ENCODE measurements at regions not wholly inside any gene's neighbourhood (a gene's known extent, or its start where the extent isn't known, plus 50 kb on each side); places are given as distances from the start of the nearest gene placed in this dataset.
"Not testable (repeated sequence)": the region's sequence is repeated elsewhere in the genome, so short reads cannot be mapped to it uniquely, and the experiment has no call there.

DNA sequence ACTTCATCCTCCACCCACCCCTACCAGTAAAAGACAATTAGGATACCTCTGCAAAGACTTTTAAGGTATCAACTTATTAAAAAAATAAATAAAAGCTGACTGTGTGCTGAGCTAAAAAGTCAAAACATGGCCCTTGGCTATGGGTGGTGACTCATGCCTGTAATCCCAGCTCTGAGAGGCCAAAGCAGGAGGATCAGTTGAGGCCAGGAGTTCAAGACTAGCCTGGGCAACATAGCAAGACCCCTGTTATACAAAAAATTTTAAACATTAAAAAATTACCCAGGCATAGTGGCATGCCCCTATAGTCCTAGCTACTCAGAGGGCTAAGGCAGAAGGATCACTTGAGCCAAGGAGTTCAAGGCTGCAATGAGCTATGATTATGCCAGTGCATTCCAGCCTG lies 110.8 kb upstream of the FOXN2 start:
- H3K4me1 Mint-ChIP-seq: peaks cover 22% of the 10 kb centered on the region
- ATAC-seq (ENCODE audit: low read depth): no peak

DNA sequence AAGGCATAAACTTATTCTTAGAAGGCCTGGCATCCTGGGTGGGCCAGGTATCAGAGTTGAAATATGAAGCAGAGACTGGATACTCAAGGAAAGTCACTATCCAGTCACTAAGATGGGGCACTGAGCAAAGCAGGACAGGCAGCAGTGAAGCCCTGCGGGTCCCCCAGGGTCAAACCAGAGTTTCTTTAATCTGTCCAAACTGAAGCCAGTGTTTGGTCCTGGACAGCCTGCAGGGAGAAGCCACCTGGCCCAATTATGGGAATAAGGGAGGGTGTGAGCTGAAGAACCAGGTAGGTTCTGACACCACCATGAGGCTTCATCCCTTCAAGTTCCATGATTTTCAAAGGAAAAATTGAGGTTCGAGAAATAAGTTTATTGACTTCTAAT lies 109.7 kb upstream of the FOXN2 start:
- no peaks in the 10 kb centered on the region for H3K27me3 Mint-ChIP-seq
- H3K36me3 Mint-ChIP-seq: no peaks in the 10 kb centered on the region
- ATAC-seq (ENCODE audit: low read depth) (no peak), DNase-seq (ENCODE audit: low spot score in 2 of 2) (no peak)
- no peak overlapping the region for H3K4me3 Mint-ChIP-seq
- H3K4me1 Mint-ChIP-seq: peaks cover 17% of the 10 kb centered on the region
- H3K27ac Mint-ChIP-seq: no peak overlapping the region
- no peaks in the 10 kb centered on the region for H3K9me3 Mint-ChIP-seq

More for the DNA sequence above, 110.8 kb upstream of the FOXN2 start:
- H3K9me3 Mint-ChIP-seq: no peaks in the 10 kb centered on the region
- no peak for DNase-seq (ENCODE audit: low spot score in 2 of 2)
- H3K27ac Mint-ChIP-seq: no peak overlapping the region
- no peaks in the 10 kb centered on the region for H3K27me3 Mint-ChIP-seq
- H3K36me3 Mint-ChIP-seq: no peaks in the 10 kb centered on the region
- no peak overlapping the region for H3K4me3 Mint-ChIP-seq

DNA sequence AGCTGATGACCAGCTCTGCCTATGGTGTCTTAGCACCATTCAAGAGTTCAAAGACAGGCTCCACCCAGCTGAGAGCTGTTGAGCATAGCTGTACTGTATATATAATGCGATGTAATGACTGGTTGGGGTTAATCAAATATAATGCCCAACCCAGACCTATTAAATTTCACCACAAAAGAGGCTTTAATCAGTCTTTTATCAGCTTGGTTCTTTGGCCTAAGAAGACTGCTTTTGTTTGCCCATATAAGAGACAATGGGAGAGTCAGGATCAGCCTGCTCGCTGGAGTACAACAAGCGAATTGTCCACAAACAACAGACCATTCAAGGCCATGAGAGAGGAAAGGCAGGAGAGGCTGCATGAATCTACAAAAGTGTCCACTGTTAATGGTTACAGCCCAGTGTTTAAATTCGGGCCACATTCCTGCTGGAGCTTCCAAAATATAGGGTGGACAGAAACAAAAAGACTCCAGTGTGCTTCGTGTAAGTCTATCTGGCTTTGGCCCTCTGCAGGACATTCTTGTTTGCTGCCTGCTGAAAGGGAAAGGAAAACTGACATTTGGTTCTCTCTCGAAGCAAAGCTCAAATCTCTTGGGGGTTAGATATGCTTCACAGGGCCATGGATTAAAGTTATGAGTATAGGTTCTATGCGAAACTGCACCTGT lies 109.2 kb upstream of the FOXN2 start:
- Mint-ChIP-seq H3K27me3 (no peaks in the 10 kb centered on the region), H3K4me1 (peaks cover 17% of the 10 kb centered on the region), H3K4me3 (peak overlapping the region; percentile 53), H3K9me3 (no peaks in the 10 kb centered on the region), H3K36me3 (no peaks in the 10 kb centered on the region), H3K27ac (peak overlapping the region; percentile 42)
- DNase-seq (ENCODE audit: low spot score in 2 of 2): peak in 1 of 2 donors; percentile 25
- peak; percentile 95 for ATAC-seq (ENCODE audit: low read depth)

DNA sequence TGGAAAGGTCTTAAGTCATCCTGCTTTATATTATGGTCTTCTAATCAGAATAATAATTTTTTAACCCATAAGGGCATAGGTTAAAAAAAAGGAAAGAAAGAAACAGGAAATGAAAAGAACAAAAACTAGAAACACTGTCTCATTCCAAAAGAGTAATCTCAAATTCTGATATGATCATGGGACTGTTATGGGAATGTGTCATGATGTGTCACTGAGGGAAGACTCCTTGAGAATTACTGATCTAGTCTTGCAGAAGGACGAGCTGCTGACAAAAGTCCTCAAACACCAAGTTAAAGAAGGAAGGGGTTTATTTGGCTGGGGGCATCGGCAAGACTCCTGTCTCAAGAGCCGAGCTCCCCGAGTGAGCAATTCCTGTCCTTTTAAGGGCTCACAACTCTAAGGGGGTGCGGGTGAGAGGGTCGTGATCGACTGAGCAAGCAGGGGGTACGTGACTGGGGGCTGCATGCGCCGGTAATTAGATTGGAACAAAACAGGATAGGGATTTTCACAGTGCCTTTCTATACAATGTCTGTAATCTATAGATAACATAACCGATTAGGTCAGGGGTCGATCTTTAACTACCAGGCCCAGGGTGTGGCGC lies 108.3 kb upstream of the FOXN2 start:
- Mint-ChIP-seq H3K27ac (peak overlapping the region; percentile 42), H3K4me1 (peaks cover 12% of the 10 kb centered on the region)
- H3K27me3 Mint-ChIP-seq; DNase-seq (ENCODE audit: low spot score in 2 of 2); H3K4me3 Mint-ChIP-seq; H3K9me3 Mint-ChIP-seq; ATAC-seq (ENCODE audit: low read depth); H3K36me3 Mint-ChIP-seq: not testable (repeated sequence)

DNA sequence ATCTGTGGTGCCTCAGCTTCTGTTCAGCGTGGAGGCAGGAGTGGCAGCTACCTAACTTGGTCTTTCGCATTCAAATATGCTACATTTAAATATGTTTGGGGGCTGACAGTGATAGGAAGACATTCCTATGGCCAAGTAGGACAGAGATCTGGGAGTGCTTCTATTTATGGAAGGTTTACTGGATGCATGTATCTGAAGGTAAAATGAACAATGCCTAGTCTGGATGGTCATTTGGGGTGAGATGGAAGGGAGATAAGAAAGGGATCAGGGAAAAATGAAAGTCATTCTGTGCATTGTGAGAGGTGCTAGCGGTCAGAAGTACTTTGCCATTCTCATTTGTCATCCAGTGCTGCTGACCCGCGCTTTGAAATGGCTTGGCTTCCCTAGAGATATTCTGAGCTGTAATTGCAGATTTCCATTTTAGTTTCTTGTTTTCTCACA lies 107.3 kb upstream of the FOXN2 start:
- H3K4me3 Mint-ChIP-seq: no peak overlapping the region
- no peaks in the 10 kb centered on the region for H3K27me3 Mint-ChIP-seq
- H3K27ac Mint-ChIP-seq: no peak overlapping the region
- ATAC-seq (ENCODE audit: low read depth) (no peak), DNase-seq (ENCODE audit: low spot score in 2 of 2) (no peak)
- peaks cover 12% of the 10 kb centered on the region for H3K4me1 Mint-ChIP-seq
- H3K9me3 Mint-ChIP-seq: no peaks in the 10 kb centered on the region
- no peaks in the 10 kb centered on the region for H3K36me3 Mint-ChIP-seq

DNA sequence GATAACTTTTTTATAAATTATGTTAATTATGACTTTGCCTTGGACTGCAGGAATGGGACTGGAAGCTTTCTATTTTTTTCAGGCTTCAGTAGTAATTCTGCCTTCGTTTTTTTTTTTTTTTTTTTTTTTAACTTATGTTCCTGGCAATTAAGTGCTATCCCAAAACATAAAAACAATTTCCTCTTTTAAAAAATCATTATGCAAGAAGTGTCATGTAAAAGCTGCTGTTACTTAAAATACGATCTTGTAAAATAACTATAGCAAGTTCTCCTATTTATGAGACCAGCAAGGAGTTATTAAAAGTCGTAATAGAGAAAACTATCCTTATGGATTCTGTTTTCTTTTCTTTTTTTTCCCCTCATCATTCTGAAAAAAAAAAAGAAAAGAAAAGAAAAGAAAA lies 106.6 kb upstream of the FOXN2 start:
- no peaks in the 10 kb centered on the region for H3K36me3 Mint-ChIP-seq
- H3K4me1 Mint-ChIP-seq: peaks cover 12% of the 10 kb centered on the region
- no peak overlapping the region for H3K27ac Mint-ChIP-seq
- H3K4me3 Mint-ChIP-seq: no peak overlapping the region
- no peak for DNase-seq (ENCODE audit: low spot score in 2 of 2)
- H3K27me3 Mint-ChIP-seq: no peaks in the 10 kb centered on the region
- ATAC-seq (ENCODE audit: low read depth): no peak
- no peaks in the 10 kb centered on the region for H3K9me3 Mint-ChIP-seq

DNA sequence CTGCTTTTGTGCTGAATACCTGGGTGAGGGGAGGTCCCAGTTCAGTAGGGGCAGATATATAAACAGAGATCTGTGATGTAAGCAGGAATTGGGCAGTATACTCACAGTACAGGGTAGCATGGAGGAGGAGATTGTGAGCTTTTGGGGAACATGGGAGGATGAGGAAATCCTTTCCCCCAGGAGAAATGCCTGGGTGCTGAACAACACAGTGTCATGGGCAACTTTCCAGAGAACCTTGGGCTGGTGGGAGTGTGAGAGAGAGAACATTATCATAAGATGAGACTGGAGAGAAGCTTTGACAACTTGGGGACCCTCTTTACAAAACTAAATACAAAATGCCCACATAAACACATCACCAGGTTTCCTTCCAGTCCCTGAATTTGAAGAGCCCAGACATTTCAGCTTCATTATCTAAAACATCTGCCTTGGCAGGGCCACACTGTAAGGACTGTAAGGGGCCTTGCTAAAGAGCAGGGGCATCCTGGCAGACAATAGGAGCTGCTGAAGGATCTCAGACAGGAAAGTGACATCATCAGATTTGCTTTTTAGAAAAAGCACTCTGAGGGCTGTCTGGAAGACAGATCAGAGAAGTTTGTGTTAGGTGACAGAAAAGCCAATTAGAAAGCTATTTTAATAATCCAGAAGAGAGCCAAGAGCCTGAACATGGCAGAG lies 105.1 kb upstream of the FOXN2 start:
- no peak overlapping the region for H3K27ac Mint-ChIP-seq
- H3K27me3 Mint-ChIP-seq: no peaks in the 10 kb centered on the region
- DNase-seq (ENCODE audit: low spot score in 2 of 2) (no peak), ATAC-seq (ENCODE audit: low read depth) (no peak)
- H3K36me3 Mint-ChIP-seq: no peaks in the 10 kb centered on the region
- no peaks in the 10 kb centered on the region for H3K9me3 Mint-ChIP-seq
- peaks cover 10% of the 10 kb centered on the region for H3K4me1 Mint-ChIP-seq
- H3K4me3 Mint-ChIP-seq: no peak overlapping the region

DNA sequence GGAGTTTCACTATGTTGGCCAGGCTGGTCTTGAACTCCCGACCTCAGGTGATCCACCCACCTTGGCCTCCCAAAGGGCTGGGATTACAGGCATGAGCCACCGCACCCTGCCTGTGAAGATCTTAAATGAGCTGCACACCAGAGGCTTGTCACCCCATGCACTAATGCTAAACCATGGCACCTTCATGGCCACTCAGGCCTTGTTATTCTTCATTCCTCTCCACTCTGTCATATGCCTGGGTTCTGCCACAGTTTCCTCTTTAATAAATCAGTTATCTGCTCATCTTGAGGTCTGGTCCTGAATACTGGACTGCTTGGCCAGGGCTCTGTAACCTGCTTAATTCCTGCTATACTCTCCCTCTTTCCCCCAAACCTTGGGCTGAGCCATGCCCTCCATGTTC lies 104.3 kb upstream of the FOXN2 start:
- H3K36me3 Mint-ChIP-seq: no peaks in the 10 kb centered on the region
- ATAC-seq (ENCODE audit: low read depth) (no peak), DNase-seq (ENCODE audit: low spot score in 2 of 2) (no peak)
- no peaks in the 10 kb centered on the region for H3K27me3 Mint-ChIP-seq
- no peaks in the 10 kb centered on the region for H3K9me3 Mint-ChIP-seq
- H3K4me3 Mint-ChIP-seq: no peak overlapping the region
- H3K4me1 Mint-ChIP-seq: peaks cover 8% of the 10 kb centered on the region
- no peak overlapping the region for H3K27ac Mint-ChIP-seq

DNA sequence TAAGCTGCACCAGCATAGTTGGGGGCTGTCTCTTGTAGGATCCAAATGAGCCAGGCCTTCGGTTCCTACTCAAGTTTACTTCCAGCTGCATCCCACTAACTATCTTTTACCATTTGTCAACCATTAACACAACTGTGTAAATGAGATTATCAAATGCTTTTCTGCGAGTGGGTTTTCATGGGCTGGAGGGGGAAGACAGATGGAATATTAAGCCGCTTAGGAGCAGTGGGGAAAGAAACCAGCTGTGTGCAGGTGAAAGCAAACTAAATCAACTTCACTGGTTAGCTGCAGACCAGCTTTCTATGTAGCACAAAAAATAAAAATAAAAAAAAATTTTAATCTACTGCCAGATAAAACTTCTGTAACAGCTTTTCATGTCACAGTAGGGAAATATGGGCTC lies 100.8 kb upstream of the FOXN2 start:
- Mint-ChIP-seq H3K9me3 (no peaks in the 10 kb centered on the region), H3K36me3 (no peaks in the 10 kb centered on the region), H3K27me3 (no peaks in the 10 kb centered on the region), H3K4me1 (no peaks in the 10 kb centered on the region), H3K27ac (no peak overlapping the region), H3K4me3 (no peak overlapping the region)
- no peak for DNase-seq (ENCODE audit: low spot score in 2 of 2)
- no peak for ATAC-seq (ENCODE audit: low read depth)

DNA sequence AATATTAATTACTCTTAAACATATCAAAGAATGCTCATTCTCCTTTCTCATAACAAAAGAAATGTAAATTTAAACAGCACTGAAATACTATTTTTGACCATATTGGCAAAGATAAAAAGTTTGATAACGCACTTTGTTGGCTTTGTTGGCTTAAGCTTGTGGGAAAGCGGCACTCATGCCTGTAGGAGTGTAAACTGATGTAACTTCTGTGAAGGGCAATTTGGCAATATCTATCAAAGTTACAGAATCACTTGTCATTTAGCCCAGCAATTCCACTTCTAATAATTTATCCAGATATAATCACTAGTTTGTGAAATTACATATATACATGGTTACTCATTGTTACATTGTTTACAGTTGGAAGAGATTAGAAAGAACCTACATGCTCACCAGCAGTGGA lies 96.3 kb upstream of the FOXN2 start:
- Mint-ChIP-seq H3K27me3 (no peaks in the 10 kb centered on the region), H3K36me3 (no peaks in the 10 kb centered on the region), H3K4me1 (peaks cover 3% of the 10 kb centered on the region), H3K27ac (no peak overlapping the region), H3K4me3 (no peak overlapping the region), H3K9me3 (no peaks in the 10 kb centered on the region)
- DNase-seq (ENCODE audit: low spot score in 2 of 2): no peak
- no peak for ATAC-seq (ENCODE audit: low read depth)

DNA sequence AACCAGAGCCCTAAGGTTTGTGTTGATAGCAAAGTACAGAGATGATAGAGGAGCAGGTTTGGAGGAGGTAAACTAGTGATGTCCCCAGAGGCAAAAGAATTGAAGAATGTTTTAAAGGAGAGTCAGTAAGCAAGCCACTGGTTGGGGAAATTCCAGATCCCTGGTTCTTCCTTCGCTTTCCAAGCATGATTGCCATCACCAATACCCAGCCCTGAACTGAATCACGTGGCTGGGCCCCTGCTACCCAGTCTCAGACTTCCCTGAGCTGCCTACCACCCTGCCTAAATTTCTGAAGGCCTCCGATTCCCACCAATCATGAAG lies 95.3 kb upstream of the FOXN2 start:
- peaks cover 3% of the 10 kb centered on the region for H3K4me1 Mint-ChIP-seq
- H3K27me3 Mint-ChIP-seq: no peaks in the 10 kb centered on the region
- no peaks in the 10 kb centered on the region for H3K9me3 Mint-ChIP-seq
- H3K36me3 Mint-ChIP-seq: no peaks in the 10 kb centered on the region
- no peak overlapping the region for H3K4me3 Mint-ChIP-seq
- ATAC-seq (ENCODE audit: low read depth) (no peak), DNase-seq (ENCODE audit: low spot score in 2 of 2) (no peak)
- H3K27ac Mint-ChIP-seq: no peak overlapping the region

DNA sequence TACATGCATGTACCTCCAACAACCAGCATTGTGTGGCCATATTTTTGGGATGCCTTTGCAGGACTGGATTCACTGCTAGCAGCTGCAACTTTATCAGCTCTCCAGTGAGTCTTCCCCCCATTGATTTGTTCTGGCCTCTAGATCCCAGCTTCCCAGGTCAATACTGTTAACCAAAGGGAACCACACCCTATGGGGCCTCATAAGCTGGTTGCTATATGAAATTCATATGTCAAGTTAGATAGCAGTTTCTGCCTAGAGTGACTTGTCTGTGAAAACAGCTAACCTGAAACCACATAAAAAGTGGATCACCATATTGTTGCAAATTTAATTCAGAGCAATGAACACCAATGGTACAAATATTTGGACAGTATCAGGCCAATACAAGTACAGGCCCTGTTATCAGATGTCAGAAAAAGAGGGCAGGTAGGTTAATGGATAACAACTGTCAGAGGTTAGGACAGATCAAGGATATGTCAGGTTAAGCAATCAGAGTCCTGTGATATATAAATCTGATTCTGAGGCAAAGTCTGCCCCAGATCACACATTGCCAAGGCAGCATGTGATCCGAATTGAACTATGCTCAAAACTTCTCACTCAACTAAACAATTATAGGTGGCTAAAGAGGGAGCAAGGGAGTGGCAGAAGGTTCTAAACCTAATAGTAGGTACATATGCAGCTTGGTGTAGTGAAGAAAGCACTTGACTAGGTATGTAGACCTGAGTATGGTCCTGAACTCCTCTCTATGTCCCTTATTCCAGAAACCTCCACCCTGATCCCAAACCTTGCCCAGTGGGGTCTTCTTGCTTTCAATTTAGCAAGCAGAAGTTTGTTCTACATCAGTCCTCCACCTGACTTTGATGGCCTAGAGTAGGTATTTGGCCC lies 94.7 kb upstream of the FOXN2 start:
- DNase-seq (ENCODE audit: low spot score in 2 of 2) (no peak), ATAC-seq (ENCODE audit: low read depth) (no peak)
- Mint-ChIP-seq H3K36me3 (no peaks in the 10 kb centered on the region), H3K4me1 (peaks cover 3% of the 10 kb centered on the region), H3K9me3 (no peaks in the 10 kb centered on the region), H3K27me3 (no peaks in the 10 kb centered on the region), H3K4me3 (no peak overlapping the region), H3K27ac (no peak overlapping the region)

DNA sequence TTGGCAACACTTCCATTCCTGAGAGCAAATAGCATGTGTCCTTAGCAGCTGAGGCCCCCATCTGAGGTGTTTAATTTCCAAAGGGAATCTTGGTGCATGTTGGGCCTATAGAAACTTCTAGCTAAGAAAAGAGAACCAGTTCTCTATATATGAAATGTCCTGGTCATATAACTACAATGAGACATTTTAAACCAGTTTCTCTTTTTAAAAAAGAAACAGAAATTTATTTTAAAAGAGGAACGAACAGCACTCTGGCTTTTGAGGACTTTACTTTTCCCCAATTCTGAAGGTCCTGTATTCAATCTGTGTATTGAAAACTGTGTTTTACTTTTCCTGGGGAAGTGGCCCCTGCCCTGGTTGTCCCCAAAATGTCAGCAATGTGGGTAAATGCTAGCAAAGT lies 94.0 kb upstream of the FOXN2 start:
- Mint-ChIP-seq H3K36me3 (no peaks in the 10 kb centered on the region), H3K4me3 (no peak overlapping the region), H3K27ac (no peak overlapping the region), H3K4me1 (peaks cover 3% of the 10 kb centered on the region), H3K27me3 (no peaks in the 10 kb centered on the region), H3K9me3 (no peaks in the 10 kb centered on the region)
- ATAC-seq (ENCODE audit: low read depth) (no peak), DNase-seq (ENCODE audit: low spot score in 2 of 2) (no peak)

DNA sequence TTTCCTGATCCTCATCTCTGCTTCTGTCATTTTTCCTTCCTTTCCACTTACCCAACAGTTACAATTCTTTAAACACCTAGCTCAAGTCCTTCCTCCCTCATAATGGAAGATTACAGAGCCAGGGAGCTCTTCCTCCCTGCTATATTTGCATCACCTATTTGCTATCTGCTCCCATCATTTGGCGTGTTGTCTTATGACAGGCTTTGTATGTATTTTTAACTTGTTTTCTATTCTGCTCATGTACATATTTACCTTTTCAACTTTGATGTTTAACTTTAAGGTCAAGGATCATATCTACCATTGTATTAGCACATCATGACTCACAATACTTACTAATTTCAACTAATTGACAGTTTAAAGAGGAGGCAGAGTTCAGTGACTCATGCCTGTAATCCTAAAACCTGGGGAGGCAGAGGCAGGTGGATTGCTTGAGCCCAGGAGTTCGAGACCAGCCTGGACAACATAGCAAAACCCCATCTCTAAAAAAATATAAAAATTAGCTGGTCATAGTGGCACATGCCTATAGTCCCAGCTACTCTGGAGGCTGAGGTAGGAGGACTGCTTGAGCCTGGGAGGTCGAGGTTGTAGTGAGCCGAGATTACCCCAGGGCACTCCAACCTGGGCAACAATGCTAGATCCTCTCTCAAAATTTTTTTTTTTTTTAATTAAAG lies 92.5 kb upstream of the FOXN2 start:
- DNase-seq (ENCODE audit: low spot score in 2 of 2): no peak
- Mint-ChIP-seq H3K27me3 (no peaks in the 10 kb centered on the region), H3K4me3 (no peak overlapping the region), H3K27ac (no peak overlapping the region), H3K36me3 (no peaks in the 10 kb centered on the region), H3K9me3 (no peaks in the 10 kb centered on the region), H3K4me1 (peaks cover 3% of the 10 kb centered on the region)
- ATAC-seq (ENCODE audit: low read depth): no peak

Data from memory B cell (primary cell).